Fibroblast of lung (primary cell): ENCODE measurements at regions not wholly inside any gene's neighbourhood (a gene's known extent, or its start where the extent isn't known, plus 50 kb on each side); places are given as distances from the start of the nearest gene placed in this dataset.

Experiments
- DNase-seq, 2 donors: peaks; one replicate each; pipeline versions ENCODE4 v3.0.0 to v3.0.0-alpha.2; 2010; ENCODE audit warnings: low read depth in 2 of 2
- H2AFZ ChIP-seq: 2 replicates; pipeline ENCODE4 v1.5.1; 2012; ENCODE audit warnings: low read length, control low read depth, inconsistent platforms
- H3K27ac ChIP-seq: 2 replicates; pipeline ENCODE4 v1.5.1; 2011; ENCODE audit warnings: low read length, control low read depth; ENCODE audit not compliant: insufficient read depth
- H3K27me3 ChIP-seq: 2 replicates; pipeline ENCODE4 v1.5.1; 2011; ENCODE audit warnings: mild to moderate bottlenecking, low read length; ENCODE audit not compliant: control insufficient read depth, insufficient read depth
- H3K36me3 ChIP-seq: 2 replicates; pipeline ENCODE4 v1.5.1; 2011; ENCODE audit warnings: low read length; ENCODE audit not compliant: control insufficient read depth, insufficient read depth
- H3K4me1 ChIP-seq: 2 replicates; pipeline ENCODE4 v1.5.1; 2011; ENCODE audit warnings: low read length; ENCODE audit not compliant: control insufficient read depth, insufficient read depth; ENCODE audit errors: extremely low read depth
- H3K4me2 ChIP-seq: 2 replicates; pipeline ENCODE4 v1.5.1; 2011; ENCODE audit warnings: low read length, control low read depth; ENCODE audit not compliant: insufficient read depth; ENCODE audit errors: extremely low read depth
- H3K4me3 ChIP-seq, 4 experiments: fragments of 200-600 bp in 1 of 4; sonication (generic) in 1 of 4; replicated peaks in 1 of 4; 2 replicates each; pipeline ENCODE4 v1.5.1; 2011 to 2016; ENCODE audit warnings: low read length in 4 of 4, low read depth in 3 of 4, mild to moderate bottlenecking in 3 of 4, control low read depth in 2 of 4, inconsistent platforms in 1 of 4, mixed read lengths in 1 of 4; ENCODE audit not compliant: insufficient read depth in 1 of 4; ENCODE audit errors: control extremely low read depth in 1 of 4
- H3K79me2 ChIP-seq: 2 replicates; pipeline ENCODE4 v1.5.1; 2012; ENCODE audit warnings: mild to moderate bottlenecking, low read length, inconsistent platforms; ENCODE audit not compliant: control insufficient read depth, insufficient read depth
- H3K9ac ChIP-seq: 2 replicates; pipeline ENCODE4 v1.5.1; 2011; ENCODE audit warnings: mild to moderate bottlenecking, low read length, control low read depth; ENCODE audit not compliant: insufficient read depth
- H3K9me3 ChIP-seq: 2 replicates; pipeline ENCODE4 v1.5.1; 2012; ENCODE audit warnings: low read depth, low read length; ENCODE audit not compliant: control insufficient read depth, insufficient read depth
- H4K20me1 ChIP-seq: 2 replicates; pipeline ENCODE4 v1.5.1; 2011; ENCODE audit warnings: low read length; ENCODE audit not compliant: control insufficient read depth, insufficient read depth; ENCODE audit errors: extremely low read depth
- CTCF ChIP-seq, 2 donors: IDR thresholded peaks in 1 of 2; conservative IDR thresholded peaks in 1 of 2; 1 replicate in 1 of 2; 2 replicates in 1 of 2; pipeline ENCODE4 v1.5.1; 2011 to 2012; ENCODE audit warnings: low read length in 2 of 2, control low read depth in 1 of 2, inconsistent platforms in 1 of 2, low read depth in 1 of 2, mild to moderate bottlenecking in 1 of 2
- EZH2 ChIP-seq: IDR thresholded peaks from 2 replicates; pipeline ENCODE4 v1.5.1; 2012; ENCODE audit warnings: low read length, control low read depth, mild to moderate bottlenecking; ENCODE audit errors: missing control alignments

- TF ChIP-seq CTCF (conservative IDR thresholded peaks at IDR 0.05 in 1 of 2, IDR thresholded peaks at IDR 0.05 in 1 of 2; ENCODE audit: low read depth in 1 of 2, low read length in 2 of 2) (no peak), EZH2 (no peak)
- DNase-seq, result peak; percentile 16 to 91
- no peaks in the 10 kb centered on the region for H3K36me3 ChIP-seq
- H3K4me3 ChIP-seq, result no peak overlapping the region
- no peak overlapping the region for H2AFZ ChIP-seq
- H3K79me2 ChIP-seq, result no peaks in the 10 kb centered on the region
- no peaks in the 10 kb centered on the region for H3K27me3 ChIP-seq
- no peaks in the 10 kb centered on the region for H3K9me3 ChIP-seq
- no peak overlapping the region for H3K27ac ChIP-seq
- no peak overlapping the region for H3K4me2 ChIP-seq
- no peaks in the 10 kb centered on the region for H3K4me1 ChIP-seq
- no peaks in the 10 kb centered on the region for H4K20me1 ChIP-seq
- H3K9ac ChIP-seq, result no peak overlapping the region
These were observed 370.0 kb downstream of the CDH11 start for GRCh38 chr16:64751906-64752305.

DNA sequence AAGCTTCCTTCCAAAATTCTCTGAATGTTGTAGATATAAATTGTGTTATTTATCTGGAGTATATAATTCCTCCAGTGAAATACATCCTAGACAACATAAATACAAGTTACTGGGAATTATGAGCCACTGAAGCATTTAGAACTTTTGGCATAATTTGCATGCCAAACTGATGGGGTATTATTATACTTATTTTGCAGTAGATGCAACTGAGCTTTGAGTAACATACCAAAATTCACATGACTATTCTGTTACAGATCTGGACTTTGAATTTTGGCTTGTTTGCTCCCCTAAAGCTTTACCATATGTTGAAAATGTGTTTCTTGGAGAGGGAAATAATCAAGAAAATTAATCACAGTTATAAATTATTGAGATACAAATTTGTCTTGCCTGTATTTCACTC is 372.5 kb downstream of the CDH11 start:
- H3K4me1 ChIP-seq, result no peaks in the 10 kb centered on the region
- TF ChIP-seq CTCF (conservative IDR thresholded peaks at IDR 0.05 in 1 of 2, IDR thresholded peaks at IDR 0.05 in 1 of 2; ENCODE audit: low read depth in 1 of 2, low read length in 2 of 2) (no peak), EZH2 (no peak)
- H2AFZ ChIP-seq, result no peak overlapping the region
- no peak overlapping the region for H3K27ac ChIP-seq
- no peaks in the 10 kb centered on the region for H4K20me1 ChIP-seq
- no peak overlapping the region for H3K9ac ChIP-seq
- no peaks in the 10 kb centered on the region for H3K9me3 ChIP-seq
- no peaks in the 10 kb centered on the region for H3K36me3 ChIP-seq
- no peak overlapping the region for H3K4me2 ChIP-seq
- no peaks in the 10 kb centered on the region for H3K27me3 ChIP-seq
- DNase-seq, result no peak
- H3K4me3 ChIP-seq, result no peak overlapping the region
- no peaks in the 10 kb centered on the region for H3K79me2 ChIP-seq

DNA sequence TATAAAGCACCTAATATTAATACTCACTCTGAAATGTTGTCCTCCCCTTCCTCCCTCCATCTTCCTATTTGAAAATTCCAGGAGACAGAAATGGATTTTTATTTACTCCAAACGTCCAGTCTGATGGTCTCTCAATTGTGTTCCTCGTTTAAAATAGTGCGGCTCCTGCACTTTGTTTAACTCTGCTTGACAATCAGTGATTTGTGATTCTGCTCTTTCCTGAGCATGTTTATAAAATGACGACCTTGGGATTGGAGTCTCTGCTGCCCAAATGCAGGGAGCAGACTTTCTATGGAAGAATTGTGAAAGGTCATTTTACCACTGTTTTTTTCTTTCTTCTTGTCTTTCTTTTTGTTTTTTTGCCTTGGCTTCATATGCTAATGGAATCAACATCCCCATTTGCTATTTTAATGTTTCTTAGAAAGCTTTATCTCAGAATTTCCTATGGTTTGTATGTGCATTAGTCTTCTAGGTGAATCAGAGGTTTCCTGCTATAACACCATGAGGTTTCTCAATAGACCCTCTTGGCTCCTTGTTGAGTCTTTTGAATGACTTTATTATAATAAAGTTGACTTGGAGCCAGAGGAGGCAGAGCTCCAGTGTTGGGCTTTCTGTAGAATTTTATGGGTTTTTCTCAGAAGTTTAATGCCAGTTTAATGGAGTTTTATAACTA is 376.5 kb downstream of the CDH11 start:
- no peaks in the 10 kb centered on the region for H3K4me1 ChIP-seq
- H3K9me3 ChIP-seq, result no peaks in the 10 kb centered on the region
- no peak overlapping the region for H2AFZ ChIP-seq
- no peak overlapping the region for H3K4me3 ChIP-seq
- no peak overlapping the region for H3K27ac ChIP-seq
- H3K36me3 ChIP-seq, result no peaks in the 10 kb centered on the region
- TF ChIP-seq EZH2 (no peak), CTCF (conservative IDR thresholded peaks at IDR 0.05 in 1 of 2, IDR thresholded peaks at IDR 0.05 in 1 of 2; ENCODE audit: low read depth in 1 of 2, low read length in 2 of 2) (no peak)
- H3K27me3 ChIP-seq, result no peaks in the 10 kb centered on the region
- H3K4me2 ChIP-seq, result no peak overlapping the region
- no peaks in the 10 kb centered on the region for H3K79me2 ChIP-seq
- DNase-seq, result peak; percentile 21 to 46
- H3K9ac ChIP-seq, result no peak overlapping the region
- no peaks in the 10 kb centered on the region for H4K20me1 ChIP-seq
